NAMALWA (cell line): ENCODE measurements at regions not wholly inside any gene's neighbourhood (a gene's known extent, or its start where the extent isn't known, plus 50 kb on each side); places are given as distances from the start of the nearest gene placed in this dataset.
A peak's percentile ranks its signal among the peaks of the same experiment; 100 is the strongest.
"Not testable (repeated sequence)": the region's sequence is repeated elsewhere in the genome, so short reads cannot be mapped to it uniquely, and the experiment has no call there.

Source experiments
- DNase-seq: peaks from one replicate; pipeline ENCODE4 v3.0.0-alpha.2; 2015; ENCODE audit warnings: low spot score

GRCh38 chr3:66934041-66934440 is 64.1 kb upstream of the KBTBD8 start:
- DNase-seq: no peak

GRCh38 chr3:66934725-66935124 is 63.4 kb upstream of the KBTBD8 start:
- no peak for DNase-seq

- not testable (repeated sequence) for DNase-seq
Observed at GRCh38 chr3:66937041-66937440, 61.1 kb upstream of the KBTBD8 start.

- peak; percentile 69 for DNase-seq
Observed at GRCh38 chr3:66938338-66938963, 59.7 kb upstream of the KBTBD8 start.

GRCh38 chr3:66948041-66948440 is 50.1 kb upstream of the KBTBD8 start:
- DNase-seq: no peak
